Gastroesophageal sphincter (tissue), 4 donors: ENCODE measurements at regions not wholly inside any gene's neighbourhood (a gene's known extent, or its start where the extent isn't known, plus 50 kb on each side); places are given as distances from the start of the nearest gene placed in this dataset.

Source experiments
- ATAC-seq: fragments of 150-250 bp; one replicate; pipeline ENCODE4 v1.9.1; 2016; ENCODE audit warnings: mild to moderate bottlenecking, moderate library complexity
- H3K27ac ChIP-seq, 4 donors: fragments of 200-600 bp; sonication (generic) in 3 of 4; 1 replicate in 3 of 4; 2 replicates in 1 of 4; pipeline ENCODE4 v1.5.1; 2016 to 2019
- H3K27me3 ChIP-seq: fragments of 200-600 bp; sonication (generic); one replicate; pipeline ENCODE4 v1.5.1; 2019
- H3K36me3 ChIP-seq, 2 donors: fragments of 200-600 bp; sonication (generic); one replicate each; pipeline ENCODE4 v1.5.1; 2019; ENCODE audit warnings: control low read depth in 1 of 2
- H3K4me1 ChIP-seq, 3 donors: fragments of 200-600 bp; sonication (generic); 1 replicate in 2 of 3; 2 replicates in 1 of 3; pipeline ENCODE4 v1.5.1; 2016 to 2019; ENCODE audit warnings: control low read depth in 2 of 3
- H3K4me3 ChIP-seq, 2 donors: fragments of 200-600 bp; sonication (generic); one replicate each; pipeline ENCODE4 v1.5.1; 2019; ENCODE audit warnings: mild to moderate bottlenecking in 1 of 2, moderate library complexity in 1 of 2
- H3K9me3 ChIP-seq, 3 donors: fragments of 200-600 bp; sonication (generic); one replicate each; pipeline ENCODE4 v1.5.1; 2017 to 2019; ENCODE audit warnings: control low read depth in 2 of 3
- EP300 ChIP-seq: sonication (generic); formaldehyde crosslinking; IDR thresholded peaks from one replicate; pipeline ENCODE4 v1.6.1; 2017; ENCODE audit warnings: antibody characterized with exemption, mild to moderate bottlenecking
- POLR2A ChIP-seq, 2 donors: fragments of 450-650 bp; IDR thresholded peaks; one replicate each; pipeline ENCODE4 v1.6.1; 2017; ENCODE audit warnings: antibody characterized with exemption in 2 of 2, mild to moderate bottlenecking in 2 of 2, moderate library complexity in 1 of 2
- POLR2AphosphoS5 ChIP-seq: sonication (generic); formaldehyde crosslinking; IDR thresholded peaks from one replicate; pipeline ENCODE4 v1.6.1; 2017; ENCODE audit warnings: antibody characterized with exemption
- WGBS, 2 donors: methylation state at CpG; one replicate each; pipeline ENCODE4 v1.1.5; 2018; ENCODE audit warnings: low coverage in 1 of 2; 5-methylcytosine and 5-hydroxymethylcytosine counted together
- TF ChIP-seq, protein P1 (sequence below), 4 experiments: fragments of 200-600 bp in 2 of 4; fragments of 450-650 bp in 2 of 4; sonication (generic) in 1 of 4; IDR thresholded peaks; one replicate each; pipeline ENCODE4 v1.5.1; 2017 to 2019; ENCODE audit warnings: antibody characterized with exemption in 4 of 4, mild to moderate bottlenecking in 2 of 4, moderate library complexity in 2 of 4

DNA sequence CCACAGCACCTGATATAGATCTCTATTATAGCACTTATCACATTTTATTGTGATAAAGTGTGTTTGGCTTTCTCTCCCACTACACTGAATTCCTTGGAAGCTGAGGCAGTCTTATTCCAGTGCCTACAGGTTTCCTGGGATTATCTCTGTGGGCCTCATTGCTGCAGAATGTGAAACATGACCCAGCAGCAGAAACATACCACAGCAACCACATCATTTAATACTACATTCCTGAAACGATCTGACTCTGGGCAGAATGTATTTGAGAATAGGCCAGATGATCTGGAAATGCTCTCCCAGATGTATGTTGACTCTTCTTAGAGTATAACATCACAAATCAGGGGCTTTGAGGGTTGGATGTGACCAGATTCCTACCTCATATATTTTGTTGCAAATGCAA, 323.5 kb upstream of the TANK start:
- Histone ChIP-seq H3K27ac (no peak overlapping the region), H3K27me3 (no peaks in the 10 kb centered on the region), H3K4me3 (no peak overlapping the region), H3K4me1 (no peaks in the 10 kb centered on the region), H3K36me3 (no peaks in the 10 kb centered on the region), H3K9me3 (no peaks in the 10 kb centered on the region)
- no peak for ATAC-seq
- TF ChIP-seq EP300 (no peak), POLR2AphosphoS5 (no peak), POLR2A (IDR thresholded peaks at IDR 0.05) (no peak)
- TF ChIP-seq, protein P1, sequence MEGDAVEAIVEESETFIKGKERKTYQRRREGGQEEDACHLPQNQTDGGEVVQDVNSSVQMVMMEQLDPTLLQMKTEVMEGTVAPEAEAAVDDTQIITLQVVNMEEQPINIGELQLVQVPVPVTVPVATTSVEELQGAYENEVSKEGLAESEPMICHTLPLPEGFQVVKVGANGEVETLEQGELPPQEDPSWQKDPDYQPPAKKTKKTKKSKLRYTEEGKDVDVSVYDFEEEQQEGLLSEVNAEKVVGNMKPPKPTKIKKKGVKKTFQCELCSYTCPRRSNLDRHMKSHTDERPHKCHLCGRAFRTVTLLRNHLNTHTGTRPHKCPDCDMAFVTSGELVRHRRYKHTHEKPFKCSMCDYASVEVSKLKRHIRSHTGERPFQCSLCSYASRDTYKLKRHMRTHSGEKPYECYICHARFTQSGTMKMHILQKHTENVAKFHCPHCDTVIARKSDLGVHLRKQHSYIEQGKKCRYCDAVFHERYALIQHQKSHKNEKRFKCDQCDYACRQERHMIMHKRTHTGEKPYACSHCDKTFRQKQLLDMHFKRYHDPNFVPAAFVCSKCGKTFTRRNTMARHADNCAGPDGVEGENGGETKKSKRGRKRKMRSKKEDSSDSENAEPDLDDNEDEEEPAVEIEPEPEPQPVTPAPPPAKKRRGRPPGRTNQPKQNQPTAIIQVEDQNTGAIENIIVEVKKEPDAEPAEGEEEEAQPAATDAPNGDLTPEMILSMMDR (IDR thresholded peaks at IDR 0.05) = no peak
- WGBS, 2 donors = 17 to 29% methylated on average over 1 of the region's 1 CpG

DNA sequence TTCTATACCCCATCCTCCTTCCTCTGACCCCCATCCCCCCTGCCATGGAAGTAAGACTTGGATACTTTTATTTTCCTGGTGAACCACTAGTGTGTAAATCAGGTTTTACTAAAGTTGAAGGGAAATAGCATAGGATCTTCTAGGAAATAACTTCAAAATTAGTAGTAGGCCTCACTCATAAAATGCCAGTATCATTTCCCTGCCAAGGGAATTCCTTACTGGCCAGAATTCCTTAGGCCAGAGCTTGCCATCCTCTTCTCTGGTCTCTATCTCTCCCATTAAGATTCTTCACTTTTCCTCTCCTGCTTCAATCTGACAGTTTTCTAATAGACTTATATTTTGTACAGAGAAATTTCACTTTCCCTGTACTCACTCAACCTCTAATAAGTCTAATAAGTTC, 322.8 kb upstream of the TANK start:
- ATAC-seq = no peak
- Histone ChIP-seq H3K27ac (no peak overlapping the region), H3K27me3 (no peaks in the 10 kb centered on the region), H3K4me1 (no peaks in the 10 kb centered on the region), H3K9me3 (no peaks in the 10 kb centered on the region), H3K36me3 (no peaks in the 10 kb centered on the region), H3K4me3 (no peak overlapping the region)
- TF ChIP-seq POLR2AphosphoS5 = no peak
- TF ChIP-seq EP300 = no peak
- TF ChIP-seq, protein P1 (IDR thresholded peaks at IDR 0.05) = no peak
- no peak for TF ChIP-seq POLR2A (IDR thresholded peaks at IDR 0.05)

DNA sequence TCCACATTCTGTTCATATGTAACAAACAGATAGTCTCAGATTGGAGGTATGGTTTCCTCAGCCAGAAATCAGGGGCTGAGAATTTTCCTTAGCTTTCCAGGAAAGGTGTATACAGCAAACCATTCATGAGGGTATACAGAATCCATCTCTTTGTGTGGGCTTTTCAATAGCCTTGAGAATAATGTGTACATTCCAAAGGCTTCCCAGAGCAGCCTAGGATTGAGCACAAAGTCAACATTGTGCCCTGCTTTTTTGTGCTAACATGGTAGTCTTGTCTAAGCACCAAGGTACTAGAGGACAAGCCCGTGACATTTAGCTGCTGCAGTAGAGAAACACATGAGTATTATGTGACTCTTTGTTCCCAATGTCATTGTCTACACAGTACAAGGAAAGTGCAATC, 322.1 kb upstream of the TANK start:
- Histone ChIP-seq H3K4me3 (no peak overlapping the region), H3K27ac (no peak overlapping the region), H3K9me3 (peaks cover 0 to 2% (median 0%) of the 10 kb centered on the region in 3 donors), H3K36me3 (no peaks in the 10 kb centered on the region), H3K4me1 (no peaks in the 10 kb centered on the region), H3K27me3 (no peaks in the 10 kb centered on the region)
- TF ChIP-seq POLR2A (IDR thresholded peaks at IDR 0.05) = no peak
- no peak for TF ChIP-seq POLR2AphosphoS5
- TF ChIP-seq, protein P1 (IDR thresholded peaks at IDR 0.05) = no peak
- TF ChIP-seq EP300 = no peak
- ATAC-seq = no peak
- 80% methylated on average over 1 of the region's 1 CpG; no CpG with 5 or more reads in 1 of the 2 donors for WGBS, 2 donors

DNA sequence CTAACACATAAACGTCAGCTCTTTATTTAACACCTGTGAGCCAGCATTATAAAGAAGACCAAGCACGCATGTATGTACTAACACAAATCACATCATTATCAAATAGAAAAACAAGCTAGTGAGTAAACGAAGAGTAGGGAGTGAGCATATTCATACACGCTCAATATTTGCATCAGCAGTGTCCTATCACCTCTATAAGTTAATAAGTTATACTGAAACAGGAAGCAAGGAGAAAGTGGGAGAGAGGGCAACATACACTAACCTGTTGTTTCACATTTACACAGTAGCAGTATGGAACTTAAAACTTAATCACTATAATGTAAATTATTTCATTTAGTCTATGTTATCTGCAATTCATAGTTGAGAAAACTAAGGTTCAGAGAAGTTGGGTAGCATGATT, 321.5 kb upstream of the TANK start:
- Histone ChIP-seq H3K27me3 (no peaks in the 10 kb centered on the region), H3K9me3 (peaks cover 0 to 7% (median 0%) of the 10 kb centered on the region in 3 donors), H3K4me3 (no peak overlapping the region), H3K4me1 (no peaks in the 10 kb centered on the region), H3K27ac (no peak overlapping the region), H3K36me3 (no peaks in the 10 kb centered on the region)
- ATAC-seq = no peak
- WGBS, 2 donors = 90 to 100% methylated on average over 4 of the region's 4 CpGs
- no peak for TF ChIP-seq POLR2A (IDR thresholded peaks at IDR 0.05)
- TF ChIP-seq, protein P1 (IDR thresholded peaks at IDR 0.05) = no peak
- no peak for TF ChIP-seq POLR2AphosphoS5
- no peak for TF ChIP-seq EP300

DNA sequence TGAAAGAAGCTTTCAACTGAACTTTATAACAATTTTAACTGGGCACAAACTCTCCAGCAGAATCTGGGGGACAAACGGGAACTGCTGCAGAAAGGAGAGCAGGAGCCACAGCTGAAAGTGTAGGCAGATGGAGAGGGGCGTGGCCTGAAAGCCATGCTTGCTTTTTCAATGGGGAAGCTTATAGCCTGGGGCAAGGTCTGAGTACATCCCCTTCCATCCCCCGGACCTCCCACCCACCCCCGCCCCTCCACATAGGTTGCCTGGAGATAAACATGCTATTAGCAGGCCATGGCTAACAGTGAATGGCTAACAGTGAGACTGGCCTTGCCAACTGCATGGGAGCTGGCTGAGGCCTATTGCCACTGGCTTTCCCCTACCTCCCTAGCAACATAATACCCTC, 317.9 kb upstream of the TANK start:
- 88% methylated on average over 2 of the region's 4 CpGs; no CpG with 5 or more reads in 1 of the 2 donors for WGBS, 2 donors
- Histone ChIP-seq H3K4me3 (no peak overlapping the region), H3K9me3 (peaks cover 0 to 20% (median 0%) of the 10 kb centered on the region in 3 donors), H3K27me3 (no peaks in the 10 kb centered on the region), H3K4me1 (no peaks in the 10 kb centered on the region), H3K27ac (no peak overlapping the region), H3K36me3 (no peaks in the 10 kb centered on the region)
- TF ChIP-seq POLR2A (IDR thresholded peaks at IDR 0.05) (no peak), POLR2AphosphoS5 (no peak), EP300 (no peak)
- TF ChIP-seq, protein P1 (IDR thresholded peaks at IDR 0.05) = no peak
- no peak for ATAC-seq
